Kidney epithelial cell (primary cell): ENCODE measurements at regions not wholly inside any gene's neighbourhood (a gene's known extent, or its start where the extent isn't known, plus 50 kb on each side); places are given as distances from the start of the nearest gene placed in this dataset.

Experiments used
- DNase-seq: peaks from one replicate; pipeline ENCODE4 v3.0.0-alpha.2; 2010; ENCODE audit warnings: low read depth
- H3K27me3 ChIP-seq: 2 replicates; pipeline ENCODE4 v1.6.0; 2011; ENCODE audit warnings: low read length; ENCODE audit not compliant: control insufficient read depth, insufficient read depth
- H3K36me3 ChIP-seq: 2 replicates; pipeline ENCODE4 v1.5.1; 2011; ENCODE audit warnings: low read length; ENCODE audit not compliant: control insufficient read depth, insufficient read depth
- H3K4me3 ChIP-seq: 2 replicates; pipeline ENCODE4 v1.5.1; 2011; ENCODE audit warnings: low read depth, mild to moderate bottlenecking, control low read depth, low read length
- TF ChIP-seq, protein P1 (sequence below): IDR thresholded peaks from 2 replicates; pipeline ENCODE4 v1.5.1; 2011; ENCODE audit warnings: mild to moderate bottlenecking, moderate library complexity, low read length, control low read depth, inconsistent platforms; ENCODE audit not compliant: insufficient read depth, poor library complexity, severe bottlenecking

DNA sequence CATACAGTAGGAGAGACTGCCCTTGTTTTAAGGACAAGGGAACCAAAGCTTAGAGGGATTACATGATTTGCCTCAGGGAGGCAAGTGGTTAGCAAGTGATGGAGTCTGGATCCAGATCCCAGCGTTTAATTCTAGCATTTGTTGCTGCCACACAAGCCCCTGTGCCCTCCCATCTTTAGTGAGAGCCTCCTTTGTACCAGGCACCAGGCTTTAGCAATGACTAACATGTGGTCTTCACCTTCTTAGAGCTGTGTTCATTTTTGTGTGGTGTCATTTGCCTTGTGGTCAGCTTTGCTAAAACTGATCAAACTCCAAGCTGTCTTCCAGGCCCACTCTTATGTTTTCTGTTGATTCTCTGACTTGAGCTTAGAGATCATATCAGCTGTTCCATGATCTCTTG is 290.5 kb downstream of the RPLP1 start:
- no peaks in the 10 kb centered on the region for H3K36me3 ChIP-seq
- no peak for DNase-seq
- peaks cover 23% of the 10 kb centered on the region for H3K27me3 ChIP-seq
- H3K4me3 ChIP-seq, result no peak overlapping the region
- TF ChIP-seq, protein P1, sequence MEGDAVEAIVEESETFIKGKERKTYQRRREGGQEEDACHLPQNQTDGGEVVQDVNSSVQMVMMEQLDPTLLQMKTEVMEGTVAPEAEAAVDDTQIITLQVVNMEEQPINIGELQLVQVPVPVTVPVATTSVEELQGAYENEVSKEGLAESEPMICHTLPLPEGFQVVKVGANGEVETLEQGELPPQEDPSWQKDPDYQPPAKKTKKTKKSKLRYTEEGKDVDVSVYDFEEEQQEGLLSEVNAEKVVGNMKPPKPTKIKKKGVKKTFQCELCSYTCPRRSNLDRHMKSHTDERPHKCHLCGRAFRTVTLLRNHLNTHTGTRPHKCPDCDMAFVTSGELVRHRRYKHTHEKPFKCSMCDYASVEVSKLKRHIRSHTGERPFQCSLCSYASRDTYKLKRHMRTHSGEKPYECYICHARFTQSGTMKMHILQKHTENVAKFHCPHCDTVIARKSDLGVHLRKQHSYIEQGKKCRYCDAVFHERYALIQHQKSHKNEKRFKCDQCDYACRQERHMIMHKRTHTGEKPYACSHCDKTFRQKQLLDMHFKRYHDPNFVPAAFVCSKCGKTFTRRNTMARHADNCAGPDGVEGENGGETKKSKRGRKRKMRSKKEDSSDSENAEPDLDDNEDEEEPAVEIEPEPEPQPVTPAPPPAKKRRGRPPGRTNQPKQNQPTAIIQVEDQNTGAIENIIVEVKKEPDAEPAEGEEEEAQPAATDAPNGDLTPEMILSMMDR, result no peak

- no peak for DNase-seq
- H3K36me3 ChIP-seq, result no peaks in the 10 kb centered on the region
- TF ChIP-seq, protein P1, result no peak
- peaks cover 23% of the 10 kb centered on the region for H3K27me3 ChIP-seq
- no peak overlapping the region for H3K4me3 ChIP-seq
These were observed 292.0 kb downstream of the RPLP1 start for GRCh38 chr15:69744391-69745162.

DNA sequence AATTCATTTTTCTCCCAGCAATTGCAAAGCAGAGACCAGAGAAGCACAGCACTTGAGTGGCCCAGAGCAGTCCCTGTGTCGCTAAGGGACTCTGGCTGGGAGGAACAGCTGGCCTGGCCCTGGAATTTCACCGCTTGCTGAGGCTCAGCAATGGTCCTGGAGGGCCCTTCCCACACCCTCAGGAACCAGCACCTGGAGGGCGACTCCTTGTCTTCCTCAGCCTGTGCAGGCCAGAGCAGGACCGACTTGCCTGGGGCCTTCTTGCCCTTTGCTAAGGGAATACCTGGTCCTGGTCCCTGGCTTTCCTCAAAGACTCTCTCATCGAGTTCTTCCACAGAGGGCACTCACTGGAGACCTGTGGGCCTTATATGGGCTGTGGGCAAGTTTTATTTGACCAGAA is 294.6 kb downstream of the RPLP1 start:
- Histone ChIP-seq H3K4me3 (no peak overlapping the region), H3K36me3 (no peaks in the 10 kb centered on the region), H3K27me3 (peaks cover 20% of the 10 kb centered on the region)
- TF ChIP-seq, protein P1, result no peak
- DNase-seq, result no peak

GRCh38 chr15:69748131-69748530 is 295.5 kb downstream of the RPLP1 start:
- no peak for DNase-seq
- TF ChIP-seq, protein P1, result no peak
- H3K27me3 ChIP-seq, result peaks cover 15% of the 10 kb centered on the region
- no peaks in the 10 kb centered on the region for H3K36me3 ChIP-seq
- no peak overlapping the region for H3K4me3 ChIP-seq

DNA sequence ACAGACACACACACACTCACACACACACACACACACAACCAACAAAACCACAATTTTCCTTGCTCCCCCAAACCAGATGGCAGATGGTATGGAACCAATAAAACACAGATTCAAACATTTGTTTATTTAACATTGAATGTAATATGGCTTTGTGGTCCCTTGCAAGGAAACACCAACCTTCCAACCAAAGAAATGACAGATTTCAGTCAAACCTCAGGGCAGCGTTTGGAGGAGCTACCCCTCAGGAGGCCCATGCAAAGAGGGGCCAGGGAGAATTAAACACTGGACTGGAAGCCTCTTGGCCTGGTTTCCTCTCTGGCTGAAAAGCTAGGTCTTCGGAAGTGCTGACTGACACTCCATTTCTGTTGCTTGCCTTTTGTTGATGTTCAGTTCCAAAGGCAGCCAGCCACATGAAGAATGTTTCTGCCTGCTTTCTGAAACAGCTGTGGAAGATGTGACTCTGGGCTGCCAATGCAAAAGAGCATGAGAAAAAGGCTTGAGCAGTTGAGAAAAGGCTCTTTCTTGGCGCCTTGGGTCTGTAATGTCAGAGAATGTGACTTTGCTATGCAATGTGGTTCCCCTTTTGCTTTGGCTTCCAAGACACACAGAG is 296.1 kb downstream of the RPLP1 start:
- Histone ChIP-seq H3K27me3 (peaks cover 12% of the 10 kb centered on the region), H3K36me3 (no peaks in the 10 kb centered on the region), H3K4me3 (no peak overlapping the region)
- DNase-seq, result no peak
- TF ChIP-seq, protein P1, result no peak
